ENCODE measurements at regions not wholly inside any gene's neighbourhood (a gene's known extent, or its start where the extent isn't known, plus 50 kb on each side); places are given as distances from the start of the nearest gene placed in this dataset.

- no peak overlapping the region for H2AFZ ChIP-seq (ENCODE audit: low read depth)
- no peak overlapping the region for H3K9ac ChIP-seq
- no peaks in the 10 kb centered on the region for H3K36me3 ChIP-seq (ENCODE audit: insufficient read depth)
- no peak overlapping the region for H3K27ac ChIP-seq
- H3K27me3 ChIP-seq (ENCODE audit: insufficient read depth, low read depth), result no peaks in the 10 kb centered on the region
- no peaks in the 10 kb centered on the region for H3K79me2 ChIP-seq (ENCODE audit: insufficient read depth, low read depth)
- H3K4me1 ChIP-seq (ENCODE audit: low read depth, poor library complexity, severe bottlenecking), result no peaks in the 10 kb centered on the region
- no peak for TF ChIP-seq CTCF (conservative IDR thresholded peaks at IDR 0.05; ENCODE audit: low read depth, low read length)
- no peak overlapping the region for H3K4me2 ChIP-seq
- H3K4me3 ChIP-seq (IDR thresholded peaks at IDR 0.05; ENCODE audit: insufficient read depth, low read depth, low read length), result no peak overlapping the region
- no peaks in the 10 kb centered on the region for H4K20me1 ChIP-seq (ENCODE audit: insufficient read depth)
Measured at GRCh38 chr11:45468267-45468856, 182.2 kb upstream of the SYT13 start.

- no peak overlapping the region for H3K4me2 ChIP-seq
- H3K27me3 ChIP-seq (ENCODE audit: insufficient read depth, low read depth), result no peaks in the 10 kb centered on the region
- no peaks in the 10 kb centered on the region for H3K4me1 ChIP-seq (ENCODE audit: low read depth, poor library complexity, severe bottlenecking)
- no peak overlapping the region for H3K4me3 ChIP-seq (IDR thresholded peaks at IDR 0.05; ENCODE audit: insufficient read depth, low read depth, low read length)
- no peaks in the 10 kb centered on the region for H3K79me2 ChIP-seq (ENCODE audit: insufficient read depth, low read depth)
- TF ChIP-seq CTCF (conservative IDR thresholded peaks at IDR 0.05; ENCODE audit: low read depth, low read length), result no peak
- no peak overlapping the region for H3K27ac ChIP-seq
- H4K20me1 ChIP-seq (ENCODE audit: insufficient read depth), result no peaks in the 10 kb centered on the region
- H2AFZ ChIP-seq (ENCODE audit: low read depth), result no peak overlapping the region
- no peaks in the 10 kb centered on the region for H3K36me3 ChIP-seq (ENCODE audit: insufficient read depth)
- no peak overlapping the region for H3K9ac ChIP-seq
Measured at GRCh38 chr11:45463541-45463940, 177.4 kb upstream of the SYT13 start.

- H3K27ac ChIP-seq, result no peak overlapping the region
- H4K20me1 ChIP-seq (ENCODE audit: insufficient read depth), result no peaks in the 10 kb centered on the region
- H3K36me3 ChIP-seq (ENCODE audit: insufficient read depth), result no peaks in the 10 kb centered on the region
- H3K4me2 ChIP-seq, result no peak overlapping the region
- no peak overlapping the region for H3K9ac ChIP-seq
- H3K4me1 ChIP-seq (ENCODE audit: low read depth, poor library complexity, severe bottlenecking), result no peaks in the 10 kb centered on the region
- H3K79me2 ChIP-seq (ENCODE audit: insufficient read depth, low read depth), result no peaks in the 10 kb centered on the region
- H3K27me3 ChIP-seq (ENCODE audit: insufficient read depth, low read depth), result no peaks in the 10 kb centered on the region
- no peak overlapping the region for H2AFZ ChIP-seq (ENCODE audit: low read depth)
- no peak overlapping the region for H3K4me3 ChIP-seq (IDR thresholded peaks at IDR 0.05; ENCODE audit: insufficient read depth, low read depth, low read length)
- TF ChIP-seq CTCF (conservative IDR thresholded peaks at IDR 0.05; ENCODE audit: low read depth, low read length), result no peak
Measured at GRCh38 chr11:45461514-45461913, 175.4 kb upstream of the SYT13 start.

- H3K27ac ChIP-seq, result no peak overlapping the region
- no peak overlapping the region for H3K4me3 ChIP-seq (IDR thresholded peaks at IDR 0.05; ENCODE audit: insufficient read depth, low read depth, low read length)
- H3K79me2 ChIP-seq (ENCODE audit: insufficient read depth, low read depth), result no peaks in the 10 kb centered on the region
- no peak for TF ChIP-seq CTCF (conservative IDR thresholded peaks at IDR 0.05; ENCODE audit: low read depth, low read length)
- no peak overlapping the region for H2AFZ ChIP-seq (ENCODE audit: low read depth)
- H4K20me1 ChIP-seq (ENCODE audit: insufficient read depth), result no peaks in the 10 kb centered on the region
- no peak overlapping the region for H3K9ac ChIP-seq
- H3K4me1 ChIP-seq (ENCODE audit: low read depth, poor library complexity, severe bottlenecking), result no peaks in the 10 kb centered on the region
- H3K36me3 ChIP-seq (ENCODE audit: insufficient read depth), result no peaks in the 10 kb centered on the region
- no peak overlapping the region for H3K4me2 ChIP-seq
- no peaks in the 10 kb centered on the region for H3K27me3 ChIP-seq (ENCODE audit: insufficient read depth, low read depth)
Measured at GRCh38 chr11:45459491-45459890, 173.3 kb upstream of the SYT13 start.

Data from KMS-11 (cell line).